Panc1 (cell line): ENCODE measurements at regions not wholly inside any gene's neighbourhood (a gene's known extent, or its start where the extent isn't known, plus 50 kb on each side); places are given as distances from the start of the nearest gene placed in this dataset.

ENCODE experiments used
- ATAC-seq: fragments of 200-7000 bp; cut with Tn5 transposase; 2 replicates; pipeline ENCODE4 v1.9.1; 2020; ENCODE audit warnings: mild to moderate bottlenecking, moderate library complexity
- BruUV-seq: library from RNA; stranded (reverse); fragments of 400-500 nt; replicated peaks from 2 replicates; lab custom pipeline; 2021; lab: Mats Ljungman, UMichigan
- CTCF ChIA-PET: fragments of 300-600 bp; sonication (Branson Sonifier 250); formaldehyde crosslinking; loops from one replicate; lab custom pipeline; 2022; ENCODE audit warnings: antibody characterized with exemption; lab: Charles Lee
- POLR2A ChIA-PET: fragments of 300-600 bp; sonication (Branson Sonifier 250); formaldehyde crosslinking; loops from one replicate; lab custom pipeline; 2022; ENCODE audit warnings: antibody characterized with exemption; lab: Charles Lee
- DNase-seq: peaks from one replicate; pipeline ENCODE4 v3.0.0-alpha.2; 2010; ENCODE audit warnings: low read depth, low spot score
- H3K27ac ChIP-seq: 2 replicates; pipeline ENCODE4 v1.5.1; 2011; ENCODE audit warnings: mild to moderate bottlenecking, low read length, inconsistent platforms
- H3K27me3 ChIP-seq: fragments of 200-500 bp; sonication (Bioruptor generic); 2 replicates; pipeline ENCODE4 v1.6.0; 2014; ENCODE audit warnings: low read length, inconsistent platforms; ENCODE audit not compliant: control insufficient read depth, insufficient read depth
- H3K36me3 ChIP-seq: fragments of 200-500 bp; sonication (Bioruptor generic); 2 replicates; pipeline ENCODE4 v1.5.1; 2014; ENCODE audit warnings: inconsistent platforms, mild to moderate bottlenecking, low read length, moderate library complexity; ENCODE audit not compliant: control insufficient read depth, insufficient read depth
- H3K4me1 ChIP-seq: 2 replicates; pipeline ENCODE4 v1.5.1; 2011; ENCODE audit warnings: inconsistent platforms, mild to moderate bottlenecking, low read length, moderate library complexity; ENCODE audit not compliant: control insufficient read depth, insufficient read depth
- H3K4me3 ChIP-seq, 2 experiments: 2 replicates each; pipeline ENCODE4 v1.5.1; 2011 to 2012; ENCODE audit warnings: low read depth in 2 of 2, low read length in 2 of 2, mild to moderate bottlenecking in 2 of 2, inconsistent platforms in 1 of 2, moderate library complexity in 1 of 2
- H3K9me3 ChIP-seq: fragments of 200-500 bp; sonication (Bioruptor generic); 2 replicates; pipeline ENCODE4 v1.5.1; 2014; ENCODE audit warnings: low read depth, mild to moderate bottlenecking, inconsistent platforms, low read length, moderate library complexity; ENCODE audit not compliant: control insufficient read depth, insufficient read depth
- POLR2AphosphoS5 ChIP-seq: IDR thresholded peaks from 2 replicates; pipeline ENCODE4 v1.6.1; 2012; ENCODE audit warnings: mild to moderate bottlenecking, low read depth, low read length, moderate library complexity
- SIN3A ChIP-seq: IDR thresholded peaks from 2 replicates; pipeline ENCODE4 v1.6.1; 2012; ENCODE audit warnings: low read depth, mild to moderate bottlenecking, low read length, moderate library complexity, borderline replicate concordance; ENCODE audit not compliant: insufficient read depth
- TCF7L2 ChIP-seq: IDR thresholded peaks from 2 replicates; pipeline ENCODE4 v1.6.1; 2011; ENCODE audit warnings: mild to moderate bottlenecking, low read depth, low read length, inconsistent platforms
- in situ Hi-C: cut with HindIII; loops from 2 replicates; pipeline ENCODE4 v1.10.0; 2016; ENCODE audit warnings: low sequenced_read_pairs, low pct_unique_long_range_greater_than_20kb
- intact Hi-C: fragments of 100-400 bp; cut with micrococcal nuclease; formaldehyde crosslinking; loops from one replicate; pipeline ENCODE4 v1.10.0; 2022; ENCODE audit not compliant: unreplicated experiment
- TF ChIP-seq, protein P1 (sequence below): fragments of 450-650 bp; IDR thresholded peaks from 2 replicates; pipeline ENCODE4 v1.5.1; 2017; ENCODE audit warnings: mild to moderate bottlenecking
- TF ChIP-seq, protein P2 (sequence below), 2 experiments: IDR thresholded peaks; 2 replicates each; pipeline ENCODE4 v1.6.1; 2011 to 2012; ENCODE audit warnings: low read depth in 2 of 2, control low read depth in 1 of 2, low read length in 1 of 2, mild to moderate bottlenecking in 1 of 2, moderate library complexity in 1 of 2; ENCODE audit not compliant: insufficient read depth in 1 of 2

GRCh38 chr9:134551644-134552348, 89.8 kb upstream of the COL5A1 start:
- DNase-seq (no peak), ATAC-seq (peak; percentile 56; the same call in 1 of the 2 replicates)
- H3K27me3 ChIP-seq = no peaks in the 10 kb centered on the region
- TF ChIP-seq TCF7L2 = no peak
- TF ChIP-seq, protein P1, sequence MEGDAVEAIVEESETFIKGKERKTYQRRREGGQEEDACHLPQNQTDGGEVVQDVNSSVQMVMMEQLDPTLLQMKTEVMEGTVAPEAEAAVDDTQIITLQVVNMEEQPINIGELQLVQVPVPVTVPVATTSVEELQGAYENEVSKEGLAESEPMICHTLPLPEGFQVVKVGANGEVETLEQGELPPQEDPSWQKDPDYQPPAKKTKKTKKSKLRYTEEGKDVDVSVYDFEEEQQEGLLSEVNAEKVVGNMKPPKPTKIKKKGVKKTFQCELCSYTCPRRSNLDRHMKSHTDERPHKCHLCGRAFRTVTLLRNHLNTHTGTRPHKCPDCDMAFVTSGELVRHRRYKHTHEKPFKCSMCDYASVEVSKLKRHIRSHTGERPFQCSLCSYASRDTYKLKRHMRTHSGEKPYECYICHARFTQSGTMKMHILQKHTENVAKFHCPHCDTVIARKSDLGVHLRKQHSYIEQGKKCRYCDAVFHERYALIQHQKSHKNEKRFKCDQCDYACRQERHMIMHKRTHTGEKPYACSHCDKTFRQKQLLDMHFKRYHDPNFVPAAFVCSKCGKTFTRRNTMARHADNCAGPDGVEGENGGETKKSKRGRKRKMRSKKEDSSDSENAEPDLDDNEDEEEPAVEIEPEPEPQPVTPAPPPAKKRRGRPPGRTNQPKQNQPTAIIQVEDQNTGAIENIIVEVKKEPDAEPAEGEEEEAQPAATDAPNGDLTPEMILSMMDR = no peak
- TF ChIP-seq, protein P2, sequence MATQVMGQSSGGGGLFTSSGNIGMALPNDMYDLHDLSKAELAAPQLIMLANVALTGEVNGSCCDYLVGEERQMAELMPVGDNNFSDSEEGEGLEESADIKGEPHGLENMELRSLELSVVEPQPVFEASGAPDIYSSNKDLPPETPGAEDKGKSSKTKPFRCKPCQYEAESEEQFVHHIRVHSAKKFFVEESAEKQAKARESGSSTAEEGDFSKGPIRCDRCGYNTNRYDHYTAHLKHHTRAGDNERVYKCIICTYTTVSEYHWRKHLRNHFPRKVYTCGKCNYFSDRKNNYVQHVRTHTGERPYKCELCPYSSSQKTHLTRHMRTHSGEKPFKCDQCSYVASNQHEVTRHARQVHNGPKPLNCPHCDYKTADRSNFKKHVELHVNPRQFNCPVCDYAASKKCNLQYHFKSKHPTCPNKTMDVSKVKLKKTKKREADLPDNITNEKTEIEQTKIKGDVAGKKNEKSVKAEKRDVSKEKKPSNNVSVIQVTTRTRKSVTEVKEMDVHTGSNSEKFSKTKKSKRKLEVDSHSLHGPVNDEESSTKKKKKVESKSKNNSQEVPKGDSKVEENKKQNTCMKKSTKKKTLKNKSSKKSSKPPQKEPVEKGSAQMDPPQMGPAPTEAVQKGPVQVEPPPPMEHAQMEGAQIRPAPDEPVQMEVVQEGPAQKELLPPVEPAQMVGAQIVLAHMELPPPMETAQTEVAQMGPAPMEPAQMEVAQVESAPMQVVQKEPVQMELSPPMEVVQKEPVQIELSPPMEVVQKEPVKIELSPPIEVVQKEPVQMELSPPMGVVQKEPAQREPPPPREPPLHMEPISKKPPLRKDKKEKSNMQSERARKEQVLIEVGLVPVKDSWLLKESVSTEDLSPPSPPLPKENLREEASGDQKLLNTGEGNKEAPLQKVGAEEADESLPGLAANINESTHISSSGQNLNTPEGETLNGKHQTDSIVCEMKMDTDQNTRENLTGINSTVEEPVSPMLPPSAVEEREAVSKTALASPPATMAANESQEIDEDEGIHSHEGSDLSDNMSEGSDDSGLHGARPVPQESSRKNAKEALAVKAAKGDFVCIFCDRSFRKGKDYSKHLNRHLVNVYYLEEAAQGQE (IDR thresholded peaks at IDR 0.05; ENCODE audit: insufficient read depth in 1 of 2, low read depth in 2 of 2, low read length in 1 of 2) = no peak
- no peak for TF ChIP-seq SIN3A
- TF ChIP-seq POLR2AphosphoS5 = no peak
- ChIA-PET POLR2A (no interaction called here), CTCF (interaction anchor here (1.0 kb wide), 1 partner anchor 102 kb away, joined by 3 read pairs; no protein-coding TSS in a partner anchor)
- no peaks in the 10 kb centered on the region; the same call in 1 of the 2 replicates for H3K4me1 ChIP-seq
- H3K27ac ChIP-seq = no peak overlapping the region
- no peak overlapping the region for H3K4me3 ChIP-seq
- no peaks in the 10 kb centered on the region for H3K9me3 ChIP-seq
- in situ Hi-C loops = no loop called here
- BruUV-seq = no TSS peak
- H3K36me3 ChIP-seq = no peaks in the 10 kb centered on the region
- intact Hi-C loops = no loop called here

DNA sequence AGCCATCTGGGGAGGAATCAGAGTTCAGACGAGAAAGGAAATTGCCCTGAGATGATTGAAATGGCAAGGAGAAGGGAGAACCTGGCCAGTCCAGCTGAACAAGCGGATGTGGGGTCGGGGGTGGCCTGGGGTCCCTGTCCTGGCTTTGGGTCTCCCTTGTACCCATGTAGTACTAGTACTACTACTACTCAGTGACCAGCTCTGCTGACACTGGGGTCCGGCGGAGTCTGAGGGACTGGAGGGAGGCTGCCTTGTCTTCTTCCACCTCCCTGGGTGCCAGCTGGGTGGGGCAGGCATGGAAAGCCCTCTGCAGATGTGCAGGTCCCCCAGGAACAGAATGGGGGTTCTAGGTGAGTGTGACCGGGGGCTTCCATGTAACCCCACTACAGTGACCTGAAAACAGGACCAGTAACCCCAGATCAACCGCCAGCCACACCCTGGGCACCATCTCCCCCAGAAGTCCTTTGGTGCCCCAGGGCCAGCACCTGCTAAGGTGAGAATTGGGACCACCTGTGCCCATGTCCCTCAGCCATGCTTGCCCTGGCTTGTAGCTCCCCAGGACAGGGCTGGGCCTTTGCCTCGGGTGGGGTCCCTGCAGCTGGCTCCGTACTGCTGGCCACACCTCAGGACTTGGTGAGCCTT, 89.1 kb upstream of the COL5A1 start:
- no peak overlapping the region for H3K27ac ChIP-seq
- no peaks in the 10 kb centered on the region for H3K27me3 ChIP-seq
- intact Hi-C loops = no loop called here
- ATAC-seq (no peak), DNase-seq (no peak)
- ChIA-PET POLR2A (no interaction called here), CTCF (no interaction called here)
- H3K9me3 ChIP-seq = no peaks in the 10 kb centered on the region
- no TSS peak for BruUV-seq
- no peak for TF ChIP-seq POLR2AphosphoS5
- TF ChIP-seq, protein P1 = no peak
- TF ChIP-seq TCF7L2 = no peak
- TF ChIP-seq, protein P2 (IDR thresholded peaks at IDR 0.05; ENCODE audit: insufficient read depth in 1 of 2, low read depth in 2 of 2, low read length in 1 of 2) = no peak
- no peak for TF ChIP-seq SIN3A
- H3K4me3 ChIP-seq = no peak overlapping the region
- no peaks in the 10 kb centered on the region; the same call in 1 of the 2 replicates for H3K4me1 ChIP-seq
- in situ Hi-C loops = no loop called here
- H3K36me3 ChIP-seq = no peaks in the 10 kb centered on the region
